AG10803 (cell line): ENCODE measurements at regions not wholly inside any gene's neighbourhood (a gene's known extent, or its start where the extent isn't known, plus 50 kb on each side); places are given as distances from the start of the nearest gene placed in this dataset.

ENCODE experiments used
- DNase-seq: peaks from one replicate; pipeline ENCODE4 v3.0.0; 2010; ENCODE audit warnings: low read depth
- H3K4me3 ChIP-seq: 2 replicates; pipeline ENCODE4 v1.5.1; 2011; ENCODE audit warnings: mild to moderate bottlenecking, low read length, control low read depth
- TF ChIP-seq, protein P1 (sequence below): conservative IDR thresholded peaks from 2 replicates; pipeline ENCODE4 v1.5.1; 2011; ENCODE audit warnings: mild to moderate bottlenecking, low read length, control low read depth, inconsistent platforms

GRCh38 chr3:159157275-159157674 lies 355.4 kb downstream of the MFSD1 start:
- TF ChIP-seq, protein P1, sequence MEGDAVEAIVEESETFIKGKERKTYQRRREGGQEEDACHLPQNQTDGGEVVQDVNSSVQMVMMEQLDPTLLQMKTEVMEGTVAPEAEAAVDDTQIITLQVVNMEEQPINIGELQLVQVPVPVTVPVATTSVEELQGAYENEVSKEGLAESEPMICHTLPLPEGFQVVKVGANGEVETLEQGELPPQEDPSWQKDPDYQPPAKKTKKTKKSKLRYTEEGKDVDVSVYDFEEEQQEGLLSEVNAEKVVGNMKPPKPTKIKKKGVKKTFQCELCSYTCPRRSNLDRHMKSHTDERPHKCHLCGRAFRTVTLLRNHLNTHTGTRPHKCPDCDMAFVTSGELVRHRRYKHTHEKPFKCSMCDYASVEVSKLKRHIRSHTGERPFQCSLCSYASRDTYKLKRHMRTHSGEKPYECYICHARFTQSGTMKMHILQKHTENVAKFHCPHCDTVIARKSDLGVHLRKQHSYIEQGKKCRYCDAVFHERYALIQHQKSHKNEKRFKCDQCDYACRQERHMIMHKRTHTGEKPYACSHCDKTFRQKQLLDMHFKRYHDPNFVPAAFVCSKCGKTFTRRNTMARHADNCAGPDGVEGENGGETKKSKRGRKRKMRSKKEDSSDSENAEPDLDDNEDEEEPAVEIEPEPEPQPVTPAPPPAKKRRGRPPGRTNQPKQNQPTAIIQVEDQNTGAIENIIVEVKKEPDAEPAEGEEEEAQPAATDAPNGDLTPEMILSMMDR, result no peak
- no peak for DNase-seq
- H3K4me3 ChIP-seq, result no peak overlapping the region

- no peak overlapping the region for H3K4me3 ChIP-seq
- DNase-seq, result no peak
- TF ChIP-seq, protein P1, result no peak
These were observed 356.4 kb downstream of the MFSD1 start for GRCh38 chr3:159158213-159158612.

GRCh38 chr3:159158801-159159200 lies 356.9 kb downstream of the MFSD1 start:
- no peak for DNase-seq
- TF ChIP-seq, protein P1, result no peak
- H3K4me3 ChIP-seq, result no peak overlapping the region

- no peak overlapping the region for H3K4me3 ChIP-seq
- DNase-seq, result no peak
- TF ChIP-seq, protein P1, result no peak
These were observed 357.7 kb downstream of the MFSD1 start for GRCh38 chr3:159159546-159159945.

- no peak overlapping the region for H3K4me3 ChIP-seq
- TF ChIP-seq, protein P1, result no peak
- no peak for DNase-seq
These were observed 361.8 kb downstream of the MFSD1 start for GRCh38 chr3:159163656-159164055.

DNA sequence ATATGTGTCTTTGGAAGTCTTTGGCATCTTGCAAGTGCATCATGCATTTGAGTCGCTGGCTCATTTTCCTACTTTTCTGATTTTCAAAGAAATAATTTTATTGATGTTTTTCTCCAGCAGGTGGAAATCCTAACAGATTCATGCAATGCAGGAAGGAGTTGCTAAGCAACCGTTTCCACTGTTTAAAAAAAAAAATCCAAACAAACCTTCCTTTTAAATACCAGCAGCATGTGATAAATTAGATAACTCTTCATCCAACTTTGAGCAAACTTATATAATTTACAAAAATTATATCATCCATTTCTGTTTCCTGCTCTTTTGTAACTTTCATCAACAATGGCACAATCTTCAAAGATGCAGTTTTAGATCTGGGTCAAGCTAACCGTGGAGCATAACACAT lies 364.1 kb downstream of the MFSD1 start:
- no peak for DNase-seq

GRCh38 chr3:159166899-159167586 lies 365.2 kb downstream of the MFSD1 start:
- no peak for DNase-seq
- H3K4me3 ChIP-seq, result no peak overlapping the region
- TF ChIP-seq, protein P1, result no peak

More for the DNA sequence above, 364.1 kb downstream of the MFSD1 start:
- TF ChIP-seq, protein P1, result no peak
- no peak overlapping the region for H3K4me3 ChIP-seq
